ENCODE measurements at regions not wholly inside any gene's neighbourhood (a gene's known extent, or its start where the extent isn't known, plus 50 kb on each side); places are given as distances from the start of the nearest gene placed in this dataset.

- DNase-seq (ENCODE audit: low spot score), result no peak
Measured at GRCh38 chr9:1328341-1328740, 278.2 kb downstream of the DMRT2 start.

- no peak for DNase-seq (ENCODE audit: low spot score)
Measured at GRCh38 chr9:1331546-1332038, 281.4 kb downstream of the DMRT2 start.

GRCh38 chr9:1332156-1332555, 282.0 kb downstream of the DMRT2 start:
- no peak for DNase-seq (ENCODE audit: low spot score)

GRCh38 chr9:1335174-1335573, 285.0 kb downstream of the DMRT2 start:
- DNase-seq (ENCODE audit: low spot score), result no peak

GRCh38 chr9:1337169-1337568, 287.0 kb downstream of the DMRT2 start:
- DNase-seq (ENCODE audit: low spot score), result peak; percentile 18

- no peak for DNase-seq (ENCODE audit: low spot score)
Measured at GRCh38 chr9:1340390-1340789, 290.2 kb downstream of the DMRT2 start.

- DNase-seq (ENCODE audit: low spot score), result no peak
Measured at GRCh38 chr9:1353291-1353690, 303.1 kb downstream of the DMRT2 start.

- no peak for DNase-seq (ENCODE audit: low spot score)
Measured at GRCh38 chr9:1354086-1354485, 303.9 kb downstream of the DMRT2 start.

GRCh38 chr9:1354606-1355005, 304.4 kb downstream of the DMRT2 start:
- no peak for DNase-seq (ENCODE audit: low spot score)

- no peak for DNase-seq (ENCODE audit: low spot score)
Measured at GRCh38 chr9:1355656-1356055, 305.5 kb downstream of the DMRT2 start.

GRCh38 chr9:1362845-1363244, 312.7 kb downstream of the DMRT2 start:
- no peak for DNase-seq (ENCODE audit: low spot score)

GRCh38 chr9:1366276-1366675, 316.1 kb downstream of the DMRT2 start:
- no peak for DNase-seq (ENCODE audit: low spot score)

GRCh38 chr9:1369297-1369696, 319.1 kb downstream of the DMRT2 start:
- DNase-seq (ENCODE audit: low spot score), result no peak

GRCh38 chr9:1373445-1373844, 323.3 kb downstream of the DMRT2 start:
- DNase-seq (ENCODE audit: low spot score), result peak; percentile 1

- DNase-seq (ENCODE audit: low spot score), result no peak
Measured at GRCh38 chr9:1383899-1384455, 333.8 kb downstream of the DMRT2 start.

- no peak for DNase-seq (ENCODE audit: low spot score)
Measured at GRCh38 chr9:1384816-1385215, 334.7 kb downstream of the DMRT2 start.

GRCh38 chr9:1386420-1386819, 336.3 kb downstream of the DMRT2 start:
- DNase-seq (ENCODE audit: low spot score), result no peak

- DNase-seq (ENCODE audit: low spot score), result no peak
Measured at GRCh38 chr9:1388216-1388615, 338.1 kb downstream of the DMRT2 start.

- DNase-seq (ENCODE audit: low spot score), result no peak
Measured at GRCh38 chr9:1400983-1401382, 350.8 kb downstream of the DMRT2 start.

GRCh38 chr9:1404940-1405339, 354.8 kb downstream of the DMRT2 start:
- no peak for DNase-seq (ENCODE audit: low spot score)

GRCh38 chr9:1411826-1412225, 361.7 kb downstream of the DMRT2 start:
- no peak for DNase-seq (ENCODE audit: low spot score)

GRCh38 chr9:1414711-1415131, 364.6 kb downstream of the DMRT2 start:
- no peak for DNase-seq (ENCODE audit: low spot score)

GRCh38 chr9:1415146-1415545, 365.0 kb downstream of the DMRT2 start:
- DNase-seq (ENCODE audit: low spot score), result no peak

- DNase-seq (ENCODE audit: low spot score), result no peak
Measured at GRCh38 chr9:1416261-1416660, 366.1 kb downstream of the DMRT2 start.
